HL-60 (cell line): ENCODE measurements at regions not wholly inside any gene's neighbourhood (a gene's known extent, or its start where the extent isn't known, plus 50 kb on each side); places are given as distances from the start of the nearest gene placed in this dataset.

Experiments used
- GABPA ChIP-seq: IDR thresholded peaks from 2 replicates; pipeline ENCODE4 v1.6.1; 2012; ENCODE audit warnings: low read depth
- POLR2AphosphoS5 ChIP-seq: IDR thresholded peaks from 2 replicates; pipeline ENCODE4 v1.6.1; 2012; ENCODE audit warnings: low read depth
- REST ChIP-seq: IDR thresholded peaks from 2 replicates; pipeline ENCODE4 v1.6.1; 2012; ENCODE audit warnings: low read depth; ENCODE audit not compliant: insufficient replicate concordance
- SPI1 ChIP-seq: IDR thresholded peaks from 2 replicates; pipeline ENCODE4 v1.6.1; 2012; ENCODE audit warnings: low read depth, mild to moderate bottlenecking, borderline replicate concordance
- TF ChIP-seq, protein P1 (sequence below): IDR thresholded peaks from one replicate; pipeline ENCODE4 v1.5.1; 2011; ENCODE audit warnings: low read length, control low read depth, inconsistent platforms; ENCODE audit not compliant: insufficient read depth

DNA sequence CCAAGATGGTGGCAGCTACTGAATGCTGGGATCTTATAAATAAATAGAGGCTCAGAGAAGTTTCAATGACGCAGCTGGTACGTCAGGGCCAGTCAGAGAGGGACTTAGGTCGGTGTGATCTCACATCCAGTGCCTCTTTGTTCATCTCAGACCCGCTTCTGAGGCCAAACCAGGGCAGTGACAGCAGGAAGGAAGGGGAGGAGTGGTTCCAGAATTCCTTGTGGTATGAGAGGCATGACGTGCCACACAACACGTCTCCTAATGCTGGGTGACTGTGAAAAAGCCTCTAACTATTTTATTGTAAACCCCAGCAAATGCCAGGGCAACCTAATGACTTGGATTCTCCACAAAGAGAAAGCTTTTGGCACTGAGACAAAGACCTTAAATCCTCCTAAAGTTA is 423.3 kb downstream of the LPIN1 start:
- TF ChIP-seq, protein P1, sequence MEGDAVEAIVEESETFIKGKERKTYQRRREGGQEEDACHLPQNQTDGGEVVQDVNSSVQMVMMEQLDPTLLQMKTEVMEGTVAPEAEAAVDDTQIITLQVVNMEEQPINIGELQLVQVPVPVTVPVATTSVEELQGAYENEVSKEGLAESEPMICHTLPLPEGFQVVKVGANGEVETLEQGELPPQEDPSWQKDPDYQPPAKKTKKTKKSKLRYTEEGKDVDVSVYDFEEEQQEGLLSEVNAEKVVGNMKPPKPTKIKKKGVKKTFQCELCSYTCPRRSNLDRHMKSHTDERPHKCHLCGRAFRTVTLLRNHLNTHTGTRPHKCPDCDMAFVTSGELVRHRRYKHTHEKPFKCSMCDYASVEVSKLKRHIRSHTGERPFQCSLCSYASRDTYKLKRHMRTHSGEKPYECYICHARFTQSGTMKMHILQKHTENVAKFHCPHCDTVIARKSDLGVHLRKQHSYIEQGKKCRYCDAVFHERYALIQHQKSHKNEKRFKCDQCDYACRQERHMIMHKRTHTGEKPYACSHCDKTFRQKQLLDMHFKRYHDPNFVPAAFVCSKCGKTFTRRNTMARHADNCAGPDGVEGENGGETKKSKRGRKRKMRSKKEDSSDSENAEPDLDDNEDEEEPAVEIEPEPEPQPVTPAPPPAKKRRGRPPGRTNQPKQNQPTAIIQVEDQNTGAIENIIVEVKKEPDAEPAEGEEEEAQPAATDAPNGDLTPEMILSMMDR, result no peak
- TF ChIP-seq POLR2AphosphoS5 (no peak), REST (no peak), SPI1 (no peak), GABPA (no peak)
